ENCODE measurements at regions not wholly inside any gene's neighbourhood (a gene's known extent, or its start where the extent isn't known, plus 50 kb on each side); places are given as distances from the start of the nearest gene placed in this dataset.

GRCh38 chr15:98532063-98532462, 116.3 kb upstream of the IGF1R start:
- Histone ChIP-seq H3K4me3 (replicated peaks in 1 of 3; ENCODE audit: insufficient read depth in 1 of 3, low read depth in 1 of 3, low read length in 3 of 3) (no peak overlapping the region), H3K79me2 (ENCODE audit: control insufficient read depth, insufficient read depth, low read length) (no peaks in the 10 kb centered on the region), H3K36me3 (ENCODE audit: control insufficient read depth in 2 of 2, extremely low read depth in 1 of 2, insufficient read depth in 2 of 2, low read length in 2 of 2) (no peaks in the 10 kb centered on the region), H4K20me1 (replicated peaks; ENCODE audit: control insufficient read depth, extremely low read depth, insufficient read depth, low read length) (no peaks in the 10 kb centered on the region), H3K9me3 (replicated peaks; ENCODE audit: control insufficient read depth, insufficient read depth, low read length) (no peaks in the 10 kb centered on the region), H3K4me1 (ENCODE audit: control insufficient read depth, extremely low read depth, insufficient read depth, low read length) (no peaks in the 10 kb centered on the region), H3K27me3 (ENCODE audit: control insufficient read depth in 2 of 2, insufficient read depth in 2 of 2, low read length in 2 of 2) (peaks cover 11 to 20% of the 10 kb centered on the region in 2 experiments), H3K9me1 (replicated peaks; ENCODE audit: control insufficient read depth, extremely low read depth, insufficient read depth, low read length) (no peaks in the 10 kb centered on the region), H3K4me2 (ENCODE audit: insufficient read depth, low read length) (no peak overlapping the region), H2AFZ (ENCODE audit: low read depth, low read length) (no peak overlapping the region), H3K9ac (replicated peaks; ENCODE audit: extremely low read depth, insufficient read depth, low read length) (no peak overlapping the region), H3K27ac (ENCODE audit: insufficient read depth, low read depth, low read length) (no peak overlapping the region)
- intact Hi-C loops (cut with micrococcal nuclease) (no loop called here), dilution Hi-C loops (cut with MboI; ENCODE audit: extremely low pct_ligation_motif_present, low sequenced_read_pairs) (no loop called here)
- no TSS peak for BruUV-seq (replicated peaks)
- CTCF ChIA-PET = interaction anchor here (2.5 kb wide), 1 partner anchor 13 kb away, joined by 8 read pairs; no protein-coding TSS in a partner anchor
- DNase-seq (ENCODE audit: low read depth, low spot score) (no peak), FAIRE-seq (no peak)
- POLR2A ChIA-PET = no interaction called here
- TF ChIP-seq MYC (IDR thresholded peaks at IDR 0.05; ENCODE audit: low read depth, low read length) (no peak), EZH2 (IDR thresholded peaks at IDR 0.05; ENCODE audit: borderline replicate concordance, low read depth, low read length, severe bottlenecking) (no peak), MAX (IDR thresholded peaks at IDR 0.05; ENCODE audit: insufficient read depth, insufficient read length) (no peak), CTCF (IDR thresholded peaks at IDR 0.05; ENCODE audit: extremely low read depth in 1 of 2, insufficient read depth in 1 of 2, low read depth in 1 of 2, low read length in 2 of 2) (no peak), GATA2 (IDR thresholded peaks at IDR 0.05; ENCODE audit: insufficient read depth, insufficient read length, low read depth, low read length) (no peak), FOS (IDR thresholded peaks at IDR 0.05; ENCODE audit: borderline replicate concordance, insufficient read depth, low read length) (no peak), JUN (IDR thresholded peaks at IDR 0.05; ENCODE audit: borderline replicate concordance, insufficient read depth, insufficient read length, low read depth) (no peak), POLR2A (IDR thresholded peaks at IDR 0.05; ENCODE audit: low read depth, low read length) (no peak)
